SK-N-DZ (cell line): ENCODE measurements at regions not wholly inside any gene's neighbourhood (a gene's known extent, or its start where the extent isn't known, plus 50 kb on each side); places are given as distances from the start of the nearest gene placed in this dataset.

Experiments used
- DNase-seq: peaks from one replicate; pipeline ENCODE4 v3.0.0-alpha.2; 2015; ENCODE audit warnings: low spot score

- no peak for DNase-seq
These were observed 51.3 kb upstream of the PTPN3 start for GRCh38 chr9:109549386-109549785.

- DNase-seq: no peak
These were observed 53.5 kb upstream of the PTPN3 start for GRCh38 chr9:109551651-109552050.

GRCh38 chr9:109555215-109555614 is 57.1 kb upstream of the PTPN3 start:
- no peak for DNase-seq

- DNase-seq: no peak
These were observed 58.0 kb upstream of the PTPN3 start for GRCh38 chr9:109556061-109556460.

- DNase-seq: no peak
These were observed 58.7 kb upstream of the PTPN3 start for GRCh38 chr9:109556786-109557185.

GRCh38 chr9:109557481-109557880 is 59.4 kb upstream of the PTPN3 start:
- DNase-seq: no peak

- DNase-seq: no peak
These were observed 60.6 kb upstream of the PTPN3 start for GRCh38 chr9:109558718-109559151.

- DNase-seq: no peak
These were observed 62.5 kb upstream of the PTPN3 start for GRCh38 chr9:109560470-109561132.

- DNase-seq: no peak
These were observed 63.0 kb upstream of the PTPN3 start for GRCh38 chr9:109561137-109561536.

- DNase-seq: no peak
These were observed 70.0 kb upstream of the PTPN3 start for GRCh38 chr9:109568089-109568488.

GRCh38 chr9:109568568-109569210 is 70.6 kb upstream of the PTPN3 start:
- no peak for DNase-seq

GRCh38 chr9:109574061-109574882 is 76.2 kb upstream of the PTPN3 start:
- DNase-seq: peak; percentile 12

GRCh38 chr9:109576762-109577161 is 78.7 kb upstream of the PTPN3 start:
- DNase-seq: no peak

- no peak for DNase-seq
These were observed 81.3 kb upstream of the PTPN3 start for GRCh38 chr9:109579191-109579948.

GRCh38 chr9:109582386-109582785 is 84.3 kb upstream of the PTPN3 start:
- DNase-seq: no peak

GRCh38 chr9:109584205-109584604 is 86.1 kb upstream of the PTPN3 start:
- DNase-seq: no peak

GRCh38 chr9:109585796-109586195 is 87.7 kb upstream of the PTPN3 start:
- DNase-seq: no peak

- DNase-seq: no peak
These were observed 88.9 kb upstream of the PTPN3 start for GRCh38 chr9:109586993-109587392.

- no peak for DNase-seq
These were observed 90.3 kb upstream of the PTPN3 start for GRCh38 chr9:109588415-109588814.

- DNase-seq: no peak
These were observed 92.9 kb upstream of the PTPN3 start for GRCh38 chr9:109590966-109591365.

- DNase-seq: no peak
These were observed 93.6 kb upstream of the PTPN3 start for GRCh38 chr9:109591691-109592090.

GRCh38 chr9:109593612-109594011 is 95.5 kb upstream of the PTPN3 start:
- DNase-seq: no peak
